Stimulated activated memory B cell treated with anti-CD40 and anti-IgM and Interleukin-4, amounts not matched to agents 10 μg/mL and 1 μg/mL and 100 μg/mL, for 72 hours (primary cell): ENCODE measurements at regions not wholly inside any gene's neighbourhood (a gene's known extent, or its start where the extent isn't known, plus 50 kb on each side); places are given as distances from the start of the nearest gene placed in this dataset.

Source experiments
- ATAC-seq: fragments of 150-1000 bp; cut with Tn5 transposase; 2 replicates; pipeline ENCODE4 v1.10.0; 2021
- H3K27ac Mint-ChIP-seq: one replicate; pipeline ENCODE4 v1.8.0; 2022; ENCODE audit warnings: mild to moderate bottlenecking, mixed read lengths
- H3K27me3 Mint-ChIP-seq: one replicate; pipeline ENCODE4 v1.8.0; 2022; ENCODE audit warnings: mixed read lengths
- H3K36me3 Mint-ChIP-seq: one replicate; pipeline ENCODE4 v1.8.0; 2022; ENCODE audit warnings: mixed read lengths
- H3K4me1 Mint-ChIP-seq: one replicate; pipeline ENCODE4 v1.8.0; 2022; ENCODE audit warnings: mixed read lengths
- H3K4me3 Mint-ChIP-seq: one replicate; pipeline ENCODE4 v1.8.0; 2022; ENCODE audit warnings: mild to moderate bottlenecking, moderate library complexity, mixed read lengths
- H3K9me3 Mint-ChIP-seq: one replicate; pipeline ENCODE4 v1.8.0; 2022; ENCODE audit warnings: mixed read lengths

- Mint-ChIP-seq H3K9me3 (no peaks in the 10 kb centered on the region), H3K4me3 (no peak overlapping the region), H3K27ac (no peak overlapping the region), H3K4me1 (no peaks in the 10 kb centered on the region), H3K27me3 (peaks cover 23% of the 10 kb centered on the region), H3K36me3 (no peaks in the 10 kb centered on the region)
- no peak for ATAC-seq
These were observed 145.1 kb downstream of the LACC1 start for GRCh38 chr13:44024846-44025195.

GRCh38 chr13:44026194-44026593 lies 146.5 kb downstream of the LACC1 start:
- Mint-ChIP-seq H3K36me3 (no peaks in the 10 kb centered on the region), H3K27ac (no peak overlapping the region), H3K9me3 (no peaks in the 10 kb centered on the region), H3K27me3 (peaks cover 25% of the 10 kb centered on the region), H3K4me1 (no peaks in the 10 kb centered on the region), H3K4me3 (no peak overlapping the region)
- no peak for ATAC-seq

- Mint-ChIP-seq H3K27me3 (peaks cover 10% of the 10 kb centered on the region), H3K4me1 (no peaks in the 10 kb centered on the region), H3K4me3 (no peak overlapping the region), H3K9me3 (no peaks in the 10 kb centered on the region), H3K27ac (no peak overlapping the region), H3K36me3 (no peaks in the 10 kb centered on the region)
- no peak for ATAC-seq
These were observed 149.0 kb downstream of the LACC1 start for GRCh38 chr13:44028734-44029133.

- Mint-ChIP-seq H3K4me1 (no peaks in the 10 kb centered on the region), H3K9me3 (peaks cover 4% of the 10 kb centered on the region), H3K36me3 (no peaks in the 10 kb centered on the region), H3K27me3 (peaks cover 19% of the 10 kb centered on the region), H3K27ac (no peak overlapping the region), H3K4me3 (no peak overlapping the region)
- no peak for ATAC-seq
These were observed 150.9 kb downstream of the LACC1 start for GRCh38 chr13:44030615-44031014.

GRCh38 chr13:44031555-44031954 lies 151.9 kb downstream of the LACC1 start:
- H3K4me1 Mint-ChIP-seq, result no peaks in the 10 kb centered on the region
- no peaks in the 10 kb centered on the region for H3K36me3 Mint-ChIP-seq
- H3K4me3 Mint-ChIP-seq, result no peak overlapping the region
- H3K27me3 Mint-ChIP-seq, result peaks cover 19% of the 10 kb centered on the region
- no peak for ATAC-seq
- H3K27ac Mint-ChIP-seq, result no peak overlapping the region
- H3K9me3 Mint-ChIP-seq, result peaks cover 6% of the 10 kb centered on the region

- ATAC-seq, result no peak
- Mint-ChIP-seq H3K9me3 (peaks cover 6% of the 10 kb centered on the region), H3K4me3 (no peak overlapping the region), H3K27ac (no peak overlapping the region), H3K4me1 (no peaks in the 10 kb centered on the region), H3K36me3 (no peaks in the 10 kb centered on the region), H3K27me3 (peaks cover 19% of the 10 kb centered on the region)
These were observed 153.1 kb downstream of the LACC1 start for GRCh38 chr13:44032802-44033201.

GRCh38 chr13:44035400-44035799 lies 155.7 kb downstream of the LACC1 start:
- Mint-ChIP-seq H3K27ac (no peak overlapping the region), H3K4me1 (no peaks in the 10 kb centered on the region), H3K9me3 (peaks cover 6% of the 10 kb centered on the region), H3K36me3 (no peaks in the 10 kb centered on the region), H3K27me3 (peaks cover 9% of the 10 kb centered on the region), H3K4me3 (no peak overlapping the region)
- ATAC-seq, result no peak

GRCh38 chr13:44040070-44040817 lies 160.5 kb downstream of the LACC1 start:
- H3K27me3 Mint-ChIP-seq, result peaks cover 1% of the 10 kb centered on the region
- H3K9me3 Mint-ChIP-seq, result peaks cover 5% of the 10 kb centered on the region
- H3K27ac Mint-ChIP-seq, result no peak overlapping the region
- H3K36me3 Mint-ChIP-seq, result no peaks in the 10 kb centered on the region
- no peak for ATAC-seq
- H3K4me3 Mint-ChIP-seq, result no peak overlapping the region
- H3K4me1 Mint-ChIP-seq, result no peaks in the 10 kb centered on the region

GRCh38 chr13:44040818-44041100 lies 161.1 kb downstream of the LACC1 start:
- Mint-ChIP-seq H3K9me3 (peaks cover under 1% of the 10 kb centered on the region), H3K27ac (no peak overlapping the region), H3K4me3 (no peak overlapping the region), H3K36me3 (no peaks in the 10 kb centered on the region), H3K27me3 (peaks cover 7% of the 10 kb centered on the region), H3K4me1 (no peaks in the 10 kb centered on the region)
- no peak for ATAC-seq

GRCh38 chr13:44044547-44045179 lies 165.0 kb downstream of the LACC1 start:
- Mint-ChIP-seq H3K36me3 (no peaks in the 10 kb centered on the region), H3K4me1 (no peaks in the 10 kb centered on the region), H3K27me3 (peaks cover 25% of the 10 kb centered on the region), H3K27ac (no peak overlapping the region), H3K4me3 (no peak overlapping the region), H3K9me3 (no peaks in the 10 kb centered on the region)
- no peak for ATAC-seq

GRCh38 chr13:44045180-44045562 lies 165.5 kb downstream of the LACC1 start:
- Mint-ChIP-seq H3K9me3 (no peaks in the 10 kb centered on the region), H3K27me3 (peaks cover 25% of the 10 kb centered on the region), H3K36me3 (no peaks in the 10 kb centered on the region), H3K4me3 (no peak overlapping the region), H3K4me1 (no peaks in the 10 kb centered on the region), H3K27ac (no peak overlapping the region)
- ATAC-seq, result no peak

- no peaks in the 10 kb centered on the region for H3K36me3 Mint-ChIP-seq
- no peak for ATAC-seq
- no peaks in the 10 kb centered on the region for H3K4me1 Mint-ChIP-seq
These were observed 166.7 kb downstream of the LACC1 start for GRCh38 chr13:44046428-44046827.

GRCh38 chr13:44048326-44048725 lies 168.6 kb downstream of the LACC1 start:
- no peaks in the 10 kb centered on the region for H3K4me1 Mint-ChIP-seq
- H3K36me3 Mint-ChIP-seq, result no peaks in the 10 kb centered on the region
- no peak for ATAC-seq
- peaks cover 38% of the 10 kb centered on the region for H3K27me3 Mint-ChIP-seq
- no peak overlapping the region for H3K4me3 Mint-ChIP-seq
- H3K9me3 Mint-ChIP-seq, result no peaks in the 10 kb centered on the region
- no peak overlapping the region for H3K27ac Mint-ChIP-seq

More at GRCh38 chr13:44046428-44046827, 166.7 kb downstream of the LACC1 start:
- no peak overlapping the region for H3K4me3 Mint-ChIP-seq
- H3K9me3 Mint-ChIP-seq, result no peaks in the 10 kb centered on the region
- peaks cover 25% of the 10 kb centered on the region for H3K27me3 Mint-ChIP-seq
- H3K27ac Mint-ChIP-seq, result no peak overlapping the region

GRCh38 chr13:44049081-44049945 lies 169.6 kb downstream of the LACC1 start:
- Mint-ChIP-seq H3K9me3 (no peaks in the 10 kb centered on the region), H3K4me1 (no peaks in the 10 kb centered on the region), H3K4me3 (no peak overlapping the region), H3K27me3 (peaks cover 39% of the 10 kb centered on the region), H3K27ac (no peak overlapping the region), H3K36me3 (no peaks in the 10 kb centered on the region)
- ATAC-seq, result no peak

- Mint-ChIP-seq H3K4me3 (no peak overlapping the region), H3K27ac (no peak overlapping the region), H3K27me3 (peaks cover 46% of the 10 kb centered on the region), H3K4me1 (no peaks in the 10 kb centered on the region), H3K36me3 (no peaks in the 10 kb centered on the region), H3K9me3 (no peaks in the 10 kb centered on the region)
- no peak for ATAC-seq
These were observed 170.9 kb downstream of the LACC1 start for GRCh38 chr13:44050450-44051063.
